ENCODE measurements at regions not wholly inside any gene's neighbourhood (a gene's known extent, or its start where the extent isn't known, plus 50 kb on each side); places are given as distances from the start of the nearest gene placed in this dataset.

GRCh38 chr11:116641561-116642045, 131.2 kb downstream of the BUD13 start:
- DNase-seq = peak; percentile 78

- peak; percentile 32 for DNase-seq
Observed at GRCh38 chr11:116640641-116641402, 132.0 kb downstream of the BUD13 start.

- peak; percentile 14 for DNase-seq
Observed at GRCh38 chr11:116638463-116638862, 134.3 kb downstream of the BUD13 start.

- peak; percentile 44 for DNase-seq
Observed at GRCh38 chr11:116637766-116638165, 135.0 kb downstream of the BUD13 start.

GRCh38 chr11:116636341-116636929, 136.4 kb downstream of the BUD13 start:
- peak; percentile 32 for DNase-seq

GRCh38 chr11:116631201-116631600, 141.6 kb downstream of the BUD13 start:
- DNase-seq = peak; percentile 32

- peak; percentile 11 for DNase-seq
Observed at GRCh38 chr11:116618461-116618860, 154.3 kb downstream of the BUD13 start.

- DNase-seq = peak; percentile 29
Observed at GRCh38 chr11:116615211-116615865, 157.4 kb downstream of the BUD13 start.

GRCh38 chr11:116614306-116615210, 158.2 kb downstream of the BUD13 start:
- peak; percentile 37 for DNase-seq

- DNase-seq = peak; percentile 51
Observed at GRCh38 chr11:116613206-116613875, 159.4 kb downstream of the BUD13 start.

GRCh38 chr11:116611998-116612620, 160.7 kb downstream of the BUD13 start:
- DNase-seq = peak; percentile 32

GRCh38 chr11:116610190-116610589, 162.6 kb downstream of the BUD13 start:
- peak; percentile 39 for DNase-seq

GRCh38 chr11:116607027-116607426, 165.8 kb downstream of the BUD13 start:
- peak; percentile 30 for DNase-seq

- peak; percentile 90 for DNase-seq
Observed at GRCh38 chr11:116605543-116606459, 167.0 kb downstream of the BUD13 start.

GRCh38 chr11:116603728-116604323, 169.0 kb downstream of the BUD13 start:
- DNase-seq = peak; percentile 29

- no peak for DNase-seq
Observed at GRCh38 chr11:116602637-116602942, 170.2 kb downstream of the BUD13 start.

GRCh38 chr11:116601814-116602636, 170.8 kb downstream of the BUD13 start:
- DNase-seq = peak; percentile 52

GRCh38 chr11:116600930-116601329, 171.9 kb downstream of the BUD13 start:
- DNase-seq = peak; percentile 23

GRCh38 chr11:116598556-116598955, 174.2 kb downstream of the BUD13 start:
- no peak for DNase-seq
